NCI-H69 (cell line): ENCODE measurements at regions not wholly inside any gene's neighbourhood (a gene's known extent, or its start where the extent isn't known, plus 50 kb on each side); places are given as distances from the start of the nearest gene placed in this dataset.
A peak's percentile ranks its signal among the peaks of the same experiment; 100 is the strongest.

ENCODE experiments used
- DNase-seq: peaks from one replicate; lab custom pipeline; 2025; lab: John Stamatoyannopoulos, UW

- no peak for DNase-seq
Observed at GRCh38 chr18:10009321-10010144, 95.7 kb downstream of the VAPA start.

GRCh38 chr18:10010611-10011015 is 96.8 kb downstream of the VAPA start:
- DNase-seq, result no peak

- DNase-seq, result no peak
Observed at GRCh38 chr18:10011061-10011460, 97.2 kb downstream of the VAPA start.

GRCh38 chr18:10011751-10012150 is 97.9 kb downstream of the VAPA start:
- DNase-seq, result no peak

- DNase-seq, result no peak
Observed at GRCh38 chr18:10012526-10012925, 98.7 kb downstream of the VAPA start.

GRCh38 chr18:10013621-10014543 is 100.1 kb downstream of the VAPA start:
- DNase-seq, result no peak

GRCh38 chr18:10015288-10015701 is 101.5 kb downstream of the VAPA start:
- no peak for DNase-seq

- peak; percentile 67 for DNase-seq
Observed at GRCh38 chr18:10015941-10016819, 102.4 kb downstream of the VAPA start.

GRCh38 chr18:10017043-10017442 is 103.2 kb downstream of the VAPA start:
- DNase-seq, result no peak

- DNase-seq, result no peak
Observed at GRCh38 chr18:10018289-10018688, 104.5 kb downstream of the VAPA start.

- peak; percentile 95 for DNase-seq
Observed at GRCh38 chr18:10020171-10020570, 106.4 kb downstream of the VAPA start.

- no peak for DNase-seq
Observed at GRCh38 chr18:10022365-10022764, 108.5 kb downstream of the VAPA start.

GRCh38 chr18:10023853-10024570 is 110.2 kb downstream of the VAPA start:
- DNase-seq, result peak; percentile 100

- DNase-seq, result no peak
Observed at GRCh38 chr18:10025711-10026670, 112.2 kb downstream of the VAPA start.

- DNase-seq, result no peak
Observed at GRCh38 chr18:10027031-10027430, 113.2 kb downstream of the VAPA start.

GRCh38 chr18:10027461-10027860 is 113.6 kb downstream of the VAPA start:
- no peak for DNase-seq

- no peak for DNase-seq
Observed at GRCh38 chr18:10029711-10030110, 115.9 kb downstream of the VAPA start.

- no peak for DNase-seq
Observed at GRCh38 chr18:10030816-10031541, 117.2 kb downstream of the VAPA start.

- DNase-seq, result no peak
Observed at GRCh38 chr18:10032331-10033015, 118.7 kb downstream of the VAPA start.
